T follicular helper cell (primary cell): ENCODE measurements at regions not wholly inside any gene's neighbourhood (a gene's known extent, or its start where the extent isn't known, plus 50 kb on each side); places are given as distances from the start of the nearest gene placed in this dataset.

Experiments
- DNase-seq: peaks from one replicate; pipeline ENCODE4 v3.0.0-alpha.2; 2020; ENCODE audit warnings: low read depth

GRCh38 chr2:217117523-217117922 lies 257.7 kb upstream of the TNP1 start:
- no peak for DNase-seq

- DNase-seq, result no peak
Observed at GRCh38 chr2:217116610-217117009, 256.7 kb upstream of the TNP1 start.

DNA sequence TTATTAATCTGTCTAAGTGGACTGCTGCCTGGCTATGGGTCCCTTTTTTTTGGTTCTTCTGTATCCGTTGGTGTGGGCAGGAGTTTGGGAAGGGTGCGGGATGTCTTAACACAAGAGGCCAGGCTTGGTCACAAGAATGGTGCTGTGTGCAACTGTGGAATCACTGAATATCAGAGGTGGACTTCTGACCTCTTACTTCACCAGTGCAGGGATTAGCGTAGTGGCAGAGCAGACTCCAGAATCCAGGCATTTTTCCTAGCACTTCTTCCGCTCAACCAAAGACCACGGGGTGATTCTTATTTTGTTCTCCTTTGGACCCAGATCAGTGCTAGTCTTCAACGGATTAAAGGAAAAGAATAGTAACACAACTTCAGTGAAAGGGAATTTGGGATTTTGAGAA lies 254.3 kb upstream of the TNP1 start:
- DNase-seq, result no peak

DNA sequence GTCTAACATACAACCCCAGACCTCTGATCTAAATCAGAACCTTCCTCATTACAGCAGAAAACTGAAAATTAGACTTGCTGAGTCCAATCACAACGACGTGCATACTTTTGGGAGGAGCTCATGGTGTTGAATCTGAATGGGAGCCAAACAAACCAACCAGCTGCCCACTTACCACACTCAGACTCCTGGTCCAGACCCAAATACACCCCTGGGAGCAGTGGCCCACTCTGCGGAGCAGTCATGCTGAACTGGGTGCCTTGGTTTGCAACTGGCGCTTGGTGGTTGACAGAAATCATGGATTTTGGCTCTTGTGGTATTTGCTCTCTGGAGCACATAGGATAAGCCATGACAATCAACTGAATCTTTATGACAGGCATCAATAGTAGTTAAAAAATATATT lies 253.6 kb upstream of the TNP1 start:
- DNase-seq, result no peak

- DNase-seq, result no peak
Observed at GRCh38 chr2:217110550-217110949, 250.7 kb upstream of the TNP1 start.

DNA sequence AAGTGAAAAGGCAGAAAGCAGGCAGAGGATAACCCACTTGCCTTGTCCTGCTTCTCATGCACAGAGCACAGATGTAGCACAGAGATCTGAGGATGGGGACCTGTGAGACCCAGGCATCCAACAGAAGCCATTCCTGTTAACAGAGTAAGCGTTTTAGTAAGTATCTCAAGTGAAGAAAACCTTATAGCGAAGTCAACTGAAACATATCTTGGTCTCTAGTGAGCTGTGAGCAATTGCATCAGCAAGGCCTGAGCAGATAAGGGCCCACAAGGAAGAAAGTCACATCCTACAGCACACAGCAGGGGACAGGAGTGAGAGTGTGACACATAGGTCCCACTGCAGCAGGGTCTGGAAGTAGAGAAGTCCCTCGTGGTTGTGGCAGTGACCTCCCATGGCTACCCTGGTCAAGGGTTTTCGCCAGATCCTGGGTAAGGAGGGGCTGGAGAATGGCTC lies 248.7 kb upstream of the TNP1 start:
- no peak for DNase-seq

GRCh38 chr2:217108086-217108485 lies 248.2 kb upstream of the TNP1 start:
- no peak for DNase-seq

DNA sequence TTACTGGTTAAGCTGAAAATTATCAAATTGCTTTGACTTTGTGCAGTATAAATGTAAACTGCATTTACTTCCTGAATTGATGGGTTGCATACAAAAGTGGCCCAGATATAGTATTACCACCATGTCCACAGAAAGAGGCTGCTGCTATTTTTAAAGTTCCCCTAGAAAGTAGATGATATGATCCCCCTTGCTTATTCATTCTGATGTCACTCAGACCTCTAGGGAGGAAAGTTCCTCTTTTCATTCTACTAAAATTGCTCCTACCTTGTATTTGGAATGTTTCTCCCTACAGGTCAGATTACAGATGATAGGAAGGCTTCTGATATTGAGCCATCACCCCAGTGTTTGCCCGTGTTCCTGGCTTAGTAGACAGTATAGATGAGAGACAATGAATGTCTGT lies 247.6 kb upstream of the TNP1 start:
- no peak for DNase-seq

- no peak for DNase-seq
Observed at GRCh38 chr2:217106650-217107014, 246.8 kb upstream of the TNP1 start.

- no peak for DNase-seq
Observed at GRCh38 chr2:217105733-217106649, 246.1 kb upstream of the TNP1 start.

- DNase-seq, result no peak
Observed at GRCh38 chr2:217103752-217104545, 244.1 kb upstream of the TNP1 start.

DNA sequence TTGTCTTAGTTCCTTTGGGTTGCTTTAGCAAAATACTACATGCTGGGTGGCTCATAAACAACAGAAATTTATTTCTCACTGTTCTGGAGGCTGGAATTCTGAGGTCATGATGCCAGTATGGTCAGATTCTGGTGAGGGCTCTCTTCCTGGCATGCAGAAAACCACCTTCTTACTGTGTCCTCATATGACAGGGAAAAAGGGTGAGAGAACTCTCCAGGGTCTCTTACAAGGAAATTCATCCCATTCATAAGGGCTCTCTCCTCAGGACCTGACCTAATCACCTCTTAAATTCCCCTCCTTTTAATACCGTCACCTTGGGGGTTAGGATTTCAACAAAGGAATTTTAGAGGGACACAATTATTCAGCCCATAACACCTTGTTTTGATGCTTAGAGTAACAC lies 243.1 kb upstream of the TNP1 start:
- no peak for DNase-seq

GRCh38 chr2:217101972-217102371 lies 242.1 kb upstream of the TNP1 start:
- DNase-seq, result no peak

- DNase-seq, result no peak
Observed at GRCh38 chr2:217099561-217099960, 239.7 kb upstream of the TNP1 start.

DNA sequence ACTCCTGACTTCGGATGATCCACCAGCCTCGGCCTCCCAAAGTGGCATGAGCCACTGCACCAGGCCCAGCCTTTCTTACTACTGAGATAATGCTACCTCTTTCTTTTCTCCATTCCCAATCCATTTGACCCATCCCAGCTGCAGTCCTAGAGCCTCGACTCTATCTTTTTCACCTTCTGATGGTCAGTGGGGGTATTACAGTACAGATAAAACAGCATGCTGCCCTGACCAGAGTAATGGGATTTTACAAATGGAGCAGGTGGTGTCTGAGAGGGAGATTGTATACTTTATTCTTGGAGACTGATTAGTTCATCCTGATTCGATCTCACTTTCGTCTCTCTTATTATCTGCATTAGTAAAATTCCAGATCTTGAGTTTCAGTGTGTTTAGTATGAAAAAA lies 238.6 kb upstream of the TNP1 start:
- no peak for DNase-seq

DNA sequence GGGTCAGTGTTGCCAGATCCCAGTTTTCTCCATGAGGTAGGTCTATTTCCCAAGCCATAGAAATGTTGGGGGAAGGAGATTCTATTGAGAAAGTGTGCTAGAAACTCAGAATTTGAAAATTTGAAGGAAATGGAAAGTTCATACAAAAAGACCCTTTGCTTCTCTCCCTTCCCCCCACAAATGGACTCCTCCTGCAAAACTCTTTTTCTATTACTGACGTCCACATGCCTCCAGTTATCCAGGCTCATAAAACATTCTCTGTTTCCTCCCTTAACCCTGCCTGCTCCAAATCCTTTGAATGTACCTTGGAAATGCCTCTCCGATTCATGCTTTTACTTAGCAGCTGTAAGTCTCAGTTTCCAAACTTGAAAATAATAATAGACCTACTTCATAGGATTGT lies 237.5 kb upstream of the TNP1 start:
- no peak for DNase-seq

DNA sequence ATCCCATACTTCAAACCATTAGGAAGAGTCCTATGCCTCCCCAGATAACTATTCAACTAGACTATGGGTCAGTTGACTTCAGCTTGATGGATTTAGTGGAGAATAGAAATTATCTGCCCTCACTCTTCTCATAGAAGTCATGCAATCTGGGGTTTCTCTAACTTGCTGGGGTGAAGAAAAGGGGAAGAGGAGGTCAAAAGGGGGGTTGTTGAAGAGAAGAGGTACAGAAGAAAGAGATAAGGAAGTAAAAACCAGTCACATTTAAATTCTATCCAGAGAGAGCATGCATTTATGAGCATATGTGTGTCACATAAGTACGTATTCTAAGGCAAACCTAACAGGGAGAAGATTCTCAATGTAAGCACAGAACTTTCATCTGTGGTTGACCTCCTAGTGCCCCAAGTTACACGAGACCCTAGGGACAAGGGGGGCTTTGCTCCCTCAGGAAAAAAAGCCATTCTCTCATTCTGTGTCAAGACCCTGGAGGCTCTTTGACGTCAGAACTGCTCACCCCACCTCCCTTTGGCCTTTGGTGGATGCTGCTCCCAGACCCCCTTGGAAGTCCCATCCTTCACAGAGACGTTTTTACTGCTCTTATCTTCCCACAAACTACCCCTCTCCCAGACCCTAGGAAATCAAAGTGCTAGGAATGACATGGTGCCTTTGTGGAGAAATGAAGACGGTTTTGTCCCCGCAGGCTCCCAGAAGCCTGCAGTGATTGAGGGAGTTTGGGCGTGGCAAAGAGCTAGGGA lies 236.8 kb upstream of the TNP1 start:
- no peak for DNase-seq

- no peak for DNase-seq
Observed at GRCh38 chr2:217095511-217096205, 235.8 kb upstream of the TNP1 start.

DNA sequence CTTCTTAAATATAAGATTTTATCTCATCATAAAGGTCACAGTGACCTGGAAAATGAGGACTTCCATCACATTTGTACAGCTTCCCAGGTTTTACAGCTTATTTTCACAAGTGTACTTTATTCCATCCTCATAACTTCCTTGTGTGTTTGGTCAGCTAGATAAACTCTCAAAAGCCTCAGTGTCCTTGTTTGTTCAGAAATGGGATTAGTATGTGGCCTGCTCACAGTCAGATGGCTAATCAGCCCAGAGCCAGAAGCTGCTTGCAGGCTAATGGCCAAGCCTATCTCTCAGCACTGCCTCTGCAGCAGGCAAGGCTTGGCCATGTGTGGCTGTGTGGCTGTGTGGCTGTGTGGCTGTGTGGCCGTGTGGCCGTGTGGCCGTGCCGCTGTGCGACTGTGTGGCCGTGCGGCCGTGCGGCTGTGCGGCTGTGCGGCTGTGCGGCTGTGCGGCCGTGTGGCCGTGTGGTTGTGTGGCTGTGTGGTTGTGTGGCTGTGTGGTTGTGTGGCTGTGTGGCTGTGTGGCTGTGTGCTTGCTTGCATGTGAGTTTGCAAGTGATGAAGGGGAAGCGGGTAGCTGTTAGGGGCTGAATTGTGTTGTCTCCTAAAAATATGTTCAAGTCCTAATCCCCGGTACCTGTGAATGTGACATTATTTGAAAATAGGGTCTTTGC lies 233.0 kb upstream of the TNP1 start:
- DNase-seq, result no peak

DNA sequence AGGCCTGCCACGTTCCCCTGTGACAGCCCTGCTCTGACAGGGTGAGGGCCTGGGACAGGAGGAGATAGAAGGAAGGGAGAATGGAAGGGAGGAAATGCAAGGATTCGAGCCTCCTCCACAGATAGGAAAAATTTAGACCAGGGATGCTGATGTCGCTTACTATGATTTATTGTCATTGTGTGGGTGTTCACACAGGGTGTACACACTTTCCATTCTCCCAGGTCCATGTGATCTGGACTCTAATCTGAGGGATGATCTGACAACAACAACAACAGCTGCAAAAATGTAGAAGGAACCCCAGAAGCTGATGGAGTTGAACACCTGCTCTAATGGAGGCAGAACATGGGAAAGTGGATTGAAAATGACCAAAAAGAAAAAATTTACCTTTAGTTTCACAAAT lies 231.7 kb upstream of the TNP1 start:
- no peak for DNase-seq

DNA sequence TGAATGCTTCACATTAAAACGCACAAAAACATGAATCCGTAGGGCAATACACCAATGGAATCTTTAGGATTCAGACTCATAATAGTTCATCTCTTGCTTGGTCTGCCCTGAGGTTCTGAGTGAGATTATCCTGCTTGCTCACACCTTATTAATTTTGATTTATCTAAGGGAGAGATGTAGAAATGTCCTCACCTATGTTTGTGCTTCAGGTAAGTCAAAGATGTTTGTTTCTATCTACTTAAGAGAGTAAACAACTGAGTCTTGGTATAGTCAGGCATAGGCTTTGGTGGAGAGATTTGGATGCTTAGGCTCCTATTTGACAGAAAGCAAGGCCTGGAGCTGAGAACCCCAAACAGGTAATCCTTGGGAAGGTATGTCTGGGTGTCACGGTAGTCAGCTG lies 231.0 kb upstream of the TNP1 start:
- no peak for DNase-seq
